ENCODE measurements at regions not wholly inside any gene's neighbourhood (a gene's known extent, or its start where the extent isn't known, plus 50 kb on each side); places are given as distances from the start of the nearest gene placed in this dataset.

GRCh38 chr18:78773303-78773755 lies 206.3 kb upstream of the SALL3 start:
- TF ChIP-seq CTCF (conservative IDR thresholded peaks at IDR 0.05 in 1 of 2, IDR thresholded peaks at IDR 0.05 in 1 of 2; ENCODE audit: low read depth in 1 of 2, low read length in 2 of 2), result no peak
- no peak for TF ChIP-seq EZH2 (IDR thresholded peaks at IDR 0.05; ENCODE audit: low read length, missing control alignments)

All from fibroblast of lung (primary cell).